SK-N-SH (cell line): ENCODE measurements at regions not wholly inside any gene's neighbourhood (a gene's known extent, or its start where the extent isn't known, plus 50 kb on each side); places are given as distances from the start of the nearest gene placed in this dataset.
"Not testable (repeated sequence)": the region's sequence is repeated elsewhere in the genome, so short reads cannot be mapped to it uniquely, and the experiment has no call there.

Experiments
- CTCF ChIA-PET: fragments of 300-600, 350-600 bp; formaldehyde crosslinking; extraction: SDS; loops from one replicate; lab custom pipeline; 2021; lab: Yijun Ruan, JAX
- POLR2A ChIA-PET: fragments of 350-600 bp; sonication (Branson Sonifier 250); formaldehyde crosslinking; extraction: SDS; loops from one replicate; lab custom pipeline; 2020; ENCODE audit warnings: antibody characterized with exemption, inconsistent platforms; lab: Yijun Ruan, JAX
- DNase-seq: peaks from one replicate; pipeline ENCODE4 v3.0.0; 2012
- H2AFZ ChIP-seq: fragments of 200-600 bp; sonication (generic); 2 replicates; pipeline ENCODE4 v1.8.1; 2016; ENCODE audit warnings: antibody characterized with exemption, mild to moderate bottlenecking, low read depth
- H3F3A ChIP-seq: fragments of 200-600 bp; sonication (generic); replicated peaks from 2 replicates; pipeline ENCODE3; 2016; ENCODE audit warnings: antibody characterized with exemption, mild to moderate bottlenecking; ENCODE audit not compliant: insufficient read depth
- H3K27ac ChIP-seq, 2 experiments: fragments of 200-500 bp in 1 of 2; fragments of 200-600 bp in 1 of 2; sonication (Bioruptor generic) in 1 of 2; sonication (generic), shearing (Covaris generic) in 1 of 2; 2 replicates each; pipeline versions ENCODE4 v1.5.1 to v1.6.1; 2014 to 2016; ENCODE audit warnings: low read depth in 2 of 2, inconsistent platforms in 1 of 2, low read length in 1 of 2, mild to moderate bottlenecking in 1 of 2, mixed read lengths in 1 of 2
- H3K27me3 ChIP-seq: fragments of 200-600 bp; sonication (generic), shearing (Covaris generic); 2 replicates; pipeline ENCODE4 v1.6.1; 2016; ENCODE audit warnings: mixed run types; ENCODE audit not compliant: insufficient read depth
- H3K36me3 ChIP-seq, 2 experiments: fragments of 200-500 bp in 1 of 2; fragments of 200-600 bp in 1 of 2; sonication (Bioruptor generic) in 1 of 2; sonication (generic) in 1 of 2; replicated peaks in 1 of 2; 2 replicates each; pipeline versions ENCODE3 to v1.5.1; 2014 to 2016; ENCODE audit warnings: low read length in 1 of 2, mild to moderate bottlenecking in 1 of 2; ENCODE audit not compliant: insufficient read depth in 2 of 2, control insufficient read depth in 1 of 2
- H3K4me1 ChIP-seq, 2 experiments: fragments of 200-500 bp in 1 of 2; fragments of 200-600 bp in 1 of 2; sonication (Bioruptor generic) in 1 of 2; sonication (generic), shearing (Covaris generic) in 1 of 2; 2 replicates each; pipeline versions ENCODE4 v1.5.1 to v1.6.1; 2014 to 2016; ENCODE audit warnings: low read depth in 1 of 2, low read length in 1 of 2, mixed run types in 1 of 2; ENCODE audit not compliant: insufficient read depth in 2 of 2, control insufficient read depth in 1 of 2
- H3K4me2 ChIP-seq: fragments of 200-600 bp; sonication (generic), shearing (Covaris generic); 2 replicates; pipeline ENCODE4 v1.6.1; 2017; ENCODE audit warnings: mixed run types
- H3K4me3 ChIP-seq, 2 experiments: fragments of 200-500 bp in 1 of 2; fragments of 200-600 bp in 1 of 2; sonication (Bioruptor generic) in 1 of 2; sonication (generic), shearing (Covaris generic) in 1 of 2; 2 replicates each; pipeline versions ENCODE4 v1.5.1 to v1.8.1; 2014 to 2016; ENCODE audit warnings: low read depth in 2 of 2, inconsistent platforms in 1 of 2, low read length in 1 of 2, mild to moderate bottlenecking in 1 of 2, mixed read lengths in 1 of 2, moderate library complexity in 1 of 2
- H3K79me2 ChIP-seq: fragments of 200-600 bp; sonication (generic); 2 replicates; pipeline ENCODE4 v1.8.1; 2017; ENCODE audit warnings: mild to moderate bottlenecking; ENCODE audit not compliant: insufficient read depth
- H3K9ac ChIP-seq: fragments of 200-600 bp; sonication (generic); 2 replicates; pipeline ENCODE4 v1.6.1; 2017; ENCODE audit warnings: mixed run types
- H3K9me2 ChIP-seq: fragments of 200-600 bp; sonication (generic); 2 replicates; pipeline ENCODE4 v1.6.1; 2017; ENCODE audit warnings: mixed run types
- H3K9me3 ChIP-seq: fragments of 200-600 bp; sonication (generic); 2 replicates; pipeline ENCODE4 v1.6.1; 2017; ENCODE audit warnings: mixed run types, mild to moderate bottlenecking, moderate library complexity
- H4K20me1 ChIP-seq: fragments of 200-600 bp; sonication (generic); 2 replicates; pipeline ENCODE4 v1.6.1; 2017; ENCODE audit warnings: mild to moderate bottlenecking, mixed run types; ENCODE audit not compliant: insufficient read depth
- CHD2 ChIP-seq: fragments of 150-350 bp; IDR thresholded peaks from 2 replicates; pipeline ENCODE4 v1.6.1; 2018; ENCODE audit warnings: low read length; ENCODE audit not compliant: partially characterized antibody
- CTCF ChIP-seq: fragments of 200-600 bp; sonication (generic); IDR thresholded peaks from 2 replicates; pipeline ENCODE4 v1.6.1; 2017; ENCODE audit warnings: antibody characterized with exemption, mild to moderate bottlenecking, moderate library complexity
- ELF1 ChIP-seq: IDR thresholded peaks from 2 replicates; pipeline ENCODE4 v1.4.0; 2012
- EP300 ChIP-seq, 2 experiments: IDR thresholded peaks; 2 replicates each; pipeline versions ENCODE4 v1.4.0 to v1.6.1; 2012; ENCODE audit warnings: borderline replicate concordance in 1 of 2, low read depth in 1 of 2, low read length in 1 of 2
- GATA2 ChIP-seq: sonication (generic); formaldehyde crosslinking; IDR thresholded peaks from 2 replicates; pipeline ENCODE4 v1.5.0; 2020; ENCODE audit warnings: mild to moderate bottlenecking, missing genetic modification reagents
- JUND ChIP-seq: IDR thresholded peaks from 2 replicates; pipeline ENCODE4 v1.4.0; 2012
- MAX ChIP-seq: IDR thresholded peaks from 2 replicates; pipeline ENCODE4 v1.4.0; 2012; ENCODE audit warnings: low read depth
- MEF2A ChIP-seq: IDR thresholded peaks from 2 replicates; pipeline ENCODE4 v1.4.0; 2012; ENCODE audit warnings: low read depth, borderline replicate concordance
- MXI1 ChIP-seq: IDR thresholded peaks from 2 replicates; pipeline ENCODE4 v1.6.1; 2012; ENCODE audit warnings: mild to moderate bottlenecking, low read depth, low read length, improper control_type of control experiment
- NFIC ChIP-seq: IDR thresholded peaks from 2 replicates; pipeline ENCODE4 v1.4.0; 2012; ENCODE audit warnings: borderline replicate concordance
- NRF1 ChIP-seq: IDR thresholded peaks from 2 replicates; pipeline ENCODE4 v1.6.1; 2012; ENCODE audit warnings: low read depth, mild to moderate bottlenecking, low read length
- POLR2AphosphoS5 ChIP-seq: IDR thresholded peaks from 2 replicates; pipeline ENCODE4 v1.6.1; 2012; ENCODE audit warnings: low read depth, low read length
- RAD21 ChIP-seq: IDR thresholded peaks from 2 replicates; pipeline ENCODE4 v1.6.1; 2012; ENCODE audit warnings: mild to moderate bottlenecking, low read length
- RCOR1 ChIP-seq: fragments of 150-350 bp; IDR thresholded peaks from 2 replicates; pipeline ENCODE4 v1.6.1; 2017; ENCODE audit warnings: antibody characterized with exemption, low read length
- REST ChIP-seq: IDR thresholded peaks from 2 replicates; pipeline ENCODE4 v1.6.1; 2012; ENCODE audit warnings: mild to moderate bottlenecking, low read depth, low read length, moderate library complexity
- RFX5 ChIP-seq: IDR thresholded peaks from 2 replicates; pipeline ENCODE4 v1.6.1; 2012; ENCODE audit warnings: mild to moderate bottlenecking, improper control_type of control experiment, low read length
- RXRA ChIP-seq: IDR thresholded peaks from 2 replicates; pipeline ENCODE4 v1.4.0; 2012; ENCODE audit warnings: low read depth, mild to moderate bottlenecking, borderline replicate concordance
- TCF12 ChIP-seq: IDR thresholded peaks from 2 replicates; pipeline ENCODE4 v1.4.0; 2012
- USF1 ChIP-seq: IDR thresholded peaks from 2 replicates; pipeline ENCODE4 v1.4.0; 2012; ENCODE audit warnings: low read depth, borderline replicate concordance
- USF2 ChIP-seq: fragments of 150-350 bp; IDR thresholded peaks from 2 replicates; pipeline ENCODE4 v1.6.1; 2017; ENCODE audit warnings: antibody characterized with exemption, low read length, low read depth, borderline replicate concordance
- WGBS: methylation state at CpG from one replicate; pipeline ENCODE4 v1.1.6; 2017; ENCODE audit warnings: low lambda C conversion rate; 5-methylcytosine and 5-hydroxymethylcytosine counted together

GRCh38 chr5:100709771-100710170 is 174.6 kb downstream of the FAM174A start:
- H3K27ac ChIP-seq = no peak overlapping the region
- no peaks in the 10 kb centered on the region for H3K4me1 ChIP-seq
- H3F3A ChIP-seq = no peaks in the 10 kb centered on the region
- H3K27me3 ChIP-seq = no peaks in the 10 kb centered on the region
- H4K20me1 ChIP-seq = no peaks in the 10 kb centered on the region
- no peaks in the 10 kb centered on the region; the same call in 1 of the 2 replicates for H3K9me2 ChIP-seq
- no peaks in the 10 kb centered on the region for H3K9me3 ChIP-seq
- DNase-seq = no peak
- no peak for TF ChIP-seq NFIC
- no peak for TF ChIP-seq POLR2AphosphoS5
- no peak for TF ChIP-seq ELF1
- no peak for TF ChIP-seq RXRA
- no peak for TF ChIP-seq REST
- TF ChIP-seq CTCF = no peak
- TF ChIP-seq USF2 = no peak
- TF ChIP-seq USF1 = no peak
- no peak for TF ChIP-seq CHD2
- no peak for TF ChIP-seq RAD21
- TF ChIP-seq JUND = no peak
- TF ChIP-seq GATA2 = no peak
- no peak for TF ChIP-seq MXI1
- no peak for TF ChIP-seq MEF2A
- no peak for TF ChIP-seq TCF12
- TF ChIP-seq RFX5 = no peak
- no peak for TF ChIP-seq MAX
- no peak for TF ChIP-seq NRF1
- no peak for TF ChIP-seq RCOR1
- no peak for TF ChIP-seq EP300 (IDR thresholded peaks at IDR 0.05; ENCODE audit: borderline replicate concordance in 1 of 2, low read depth in 1 of 2, low read length in 1 of 2)
- no peak overlapping the region for H3K4me2 ChIP-seq
- H3K36me3 ChIP-seq = no peaks in the 10 kb centered on the region
- no peak overlapping the region for H2AFZ ChIP-seq
- no peaks in the 10 kb centered on the region for H3K79me2 ChIP-seq
- ChIA-PET POLR2A (no interaction called here), CTCF (no interaction called here)
- no peak overlapping the region for H3K9ac ChIP-seq
- H3K4me3 ChIP-seq = no peak overlapping the region
- 0% methylated on average over 1 of the region's 1 CpG for WGBS

GRCh38 chr5:100714780-100715179 is 179.6 kb downstream of the FAM174A start:
- H3K4me2 ChIP-seq, H3K27ac ChIP-seq, H2AFZ ChIP-seq, H3K9me2 ChIP-seq, H3K4me1 ChIP-seq, H3K9ac ChIP-seq, POLR2A ChIA-PET, H3F3A ChIP-seq, CTCF ChIA-PET, H3K27me3 ChIP-seq, H3K79me2 ChIP-seq, H3K36me3 ChIP-seq, DNase-seq, H3K9me3 ChIP-seq, H4K20me1 ChIP-seq, H3K4me3 ChIP-seq: not testable (repeated sequence)
- 6% methylated on average over 2 of the region's 2 CpGs for WGBS
